Endothelial cell of hepatic sinusoid (primary cell): ENCODE measurements at regions not wholly inside any gene's neighbourhood (a gene's known extent, or its start where the extent isn't known, plus 50 kb on each side); places are given as distances from the start of the nearest gene placed in this dataset.
"Not testable (repeated sequence)": the region's sequence is repeated elsewhere in the genome, so short reads cannot be mapped to it uniquely, and the experiment has no call there.

Experiments
- in situ Hi-C: cut with HindIII; loops from 2 replicates; pipeline ENCODE4 v1.10.0; 2017; ENCODE audit warnings: low sequenced_read_pairs

DNA sequence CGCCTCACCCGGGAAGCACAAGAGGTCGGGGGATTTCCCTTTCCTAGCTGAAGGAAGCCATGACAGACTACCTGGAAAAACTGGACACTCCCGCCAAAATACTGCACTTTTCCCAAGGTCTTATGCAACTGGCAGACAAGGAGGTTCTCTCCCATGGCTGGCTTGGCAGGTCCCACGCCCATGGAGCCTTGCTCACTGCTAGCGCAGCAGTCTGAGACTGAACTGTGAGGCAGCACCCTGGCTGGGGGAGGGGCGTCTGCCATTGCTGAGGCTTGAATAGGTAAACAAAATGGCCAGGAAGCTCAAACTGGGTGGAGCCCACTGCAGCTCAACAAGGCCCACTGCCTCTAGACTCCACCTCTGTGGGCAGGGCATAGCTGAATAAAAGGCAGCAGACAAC lies 92.1 kb downstream of the C4BPA start:
- in situ Hi-C loops, result not testable (repeated sequence)

DNA sequence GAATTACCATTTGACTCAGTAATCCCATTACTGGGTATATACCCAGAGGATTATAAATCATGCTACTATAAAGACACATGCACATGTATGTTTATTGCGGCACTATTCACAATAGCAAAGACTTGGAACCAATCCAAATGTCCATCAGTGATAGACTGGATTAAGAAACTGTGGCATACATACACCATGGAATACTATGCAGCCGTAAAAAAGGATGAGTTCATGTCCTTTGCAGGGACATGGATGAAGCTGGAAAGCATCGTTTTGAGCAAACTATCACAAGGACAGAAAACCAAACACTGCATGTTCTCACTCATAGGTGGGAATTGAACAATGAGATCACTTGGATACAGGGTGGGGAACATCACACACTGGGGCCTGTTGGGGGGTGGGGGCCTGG lies 97.5 kb downstream of the C4BPA start:
- in situ Hi-C loops, result not testable (repeated sequence)

DNA sequence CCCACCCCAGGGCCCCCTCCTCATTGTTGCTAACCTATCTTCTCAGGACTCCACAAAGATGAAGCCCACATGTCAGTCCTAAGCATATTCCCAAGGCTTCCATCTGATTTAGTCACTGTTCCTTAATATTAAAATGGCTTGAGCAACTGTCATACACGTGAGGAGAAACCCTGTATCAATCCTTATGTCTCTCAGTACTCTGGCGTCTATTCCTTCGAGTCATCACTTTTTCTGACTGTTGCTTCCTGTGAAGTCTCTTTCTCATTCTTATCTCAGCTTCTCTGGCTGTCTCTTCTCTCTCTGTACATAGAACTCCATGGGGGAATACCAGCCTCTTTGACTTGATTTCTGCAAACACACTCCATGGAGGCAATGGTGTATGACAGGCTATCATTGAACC lies 98.4 kb downstream of the C4BPA start:
- in situ Hi-C loops, result no loop called here

- in situ Hi-C loops, result no loop called here
Measured at GRCh38 chr1:207203541-207203940, 99.5 kb downstream of the C4BPA start.

DNA sequence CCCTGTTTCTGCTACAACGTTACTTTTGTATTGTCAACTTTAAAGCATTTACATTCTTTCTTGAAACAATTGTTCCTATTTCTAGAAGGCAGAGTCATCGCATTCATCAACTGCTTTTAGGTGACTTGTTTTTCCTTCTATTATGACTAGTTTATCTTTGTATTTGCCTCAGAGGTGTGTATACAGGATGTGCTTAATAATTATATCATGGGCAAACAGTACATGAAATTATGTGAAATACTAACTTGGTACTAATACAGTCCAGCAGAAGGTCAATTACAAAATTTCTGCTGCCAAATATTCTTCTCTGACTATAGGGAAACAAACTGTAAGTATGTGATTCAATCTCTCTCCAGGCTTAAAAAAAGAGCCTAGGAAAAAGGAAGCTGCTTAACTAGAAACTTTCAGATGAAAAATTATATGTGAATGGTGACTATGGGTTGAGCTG lies 101.6 kb downstream of the C4BPA start:
- in situ Hi-C loops, result loop anchor here (5.0 kb wide), 1 partner anchor 102 kb away; no protein-coding TSS in a partner anchor

- in situ Hi-C loops, result loop anchor here (5.0 kb wide), 1 partner anchor 99 kb away; no protein-coding TSS in a partner anchor
Measured at GRCh38 chr1:207208691-207209090, 104.7 kb downstream of the C4BPA start.

- in situ Hi-C loops, result no loop called here
Measured at GRCh38 chr1:207214453-207214852, 107.0 kb upstream of the CD55 start.

GRCh38 chr1:207217778-207218511 lies 103.5 kb upstream of the CD55 start:
- in situ Hi-C loops, result no loop called here

GRCh38 chr1:207218512-207219362 lies 102.7 kb upstream of the CD55 start:
- in situ Hi-C loops, result no loop called here

- in situ Hi-C loops, result no loop called here
Measured at GRCh38 chr1:207219979-207220889, 101.2 kb upstream of the CD55 start.

DNA sequence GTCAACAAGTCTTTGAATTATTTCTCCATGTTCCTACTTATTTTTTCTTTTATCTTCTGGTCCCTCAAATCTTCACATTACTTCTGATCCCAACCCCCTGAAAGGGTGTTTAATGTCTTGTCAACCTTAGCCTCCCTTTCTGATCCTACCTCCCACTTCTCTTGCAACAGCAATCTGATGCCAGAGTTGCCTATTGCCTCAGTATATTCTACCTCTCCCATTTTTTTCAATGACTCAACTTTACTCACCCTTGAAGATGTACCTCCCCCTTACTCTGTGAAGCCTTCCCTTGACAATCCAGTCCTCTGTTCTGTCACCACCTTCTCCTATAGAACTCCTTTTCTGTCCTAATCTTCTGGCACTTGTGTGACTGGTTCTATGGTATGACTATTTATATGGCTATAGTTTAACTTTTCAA lies 99.5 kb upstream of the CD55 start:
- in situ Hi-C loops, result no loop called here

DNA sequence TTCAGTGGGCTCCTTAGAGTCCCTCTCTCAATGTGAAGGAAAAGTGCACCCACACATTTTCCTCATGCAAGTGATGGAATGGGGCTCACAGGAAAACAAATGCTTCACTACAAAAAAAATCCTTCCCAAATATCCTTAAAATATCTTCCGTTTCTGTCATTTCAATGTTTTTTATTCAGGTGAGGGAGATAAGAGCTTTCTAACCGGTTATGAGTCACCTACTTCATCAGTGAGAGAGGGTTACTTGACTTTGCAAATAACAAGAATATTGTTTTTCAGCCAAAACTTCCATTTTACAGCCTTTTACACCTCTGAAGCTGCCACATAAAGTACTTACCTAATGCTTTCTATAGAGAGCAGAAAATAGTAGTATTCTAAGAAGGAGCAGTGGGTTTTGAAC lies 98.3 kb upstream of the CD55 start:
- in situ Hi-C loops, result no loop called here

DNA sequence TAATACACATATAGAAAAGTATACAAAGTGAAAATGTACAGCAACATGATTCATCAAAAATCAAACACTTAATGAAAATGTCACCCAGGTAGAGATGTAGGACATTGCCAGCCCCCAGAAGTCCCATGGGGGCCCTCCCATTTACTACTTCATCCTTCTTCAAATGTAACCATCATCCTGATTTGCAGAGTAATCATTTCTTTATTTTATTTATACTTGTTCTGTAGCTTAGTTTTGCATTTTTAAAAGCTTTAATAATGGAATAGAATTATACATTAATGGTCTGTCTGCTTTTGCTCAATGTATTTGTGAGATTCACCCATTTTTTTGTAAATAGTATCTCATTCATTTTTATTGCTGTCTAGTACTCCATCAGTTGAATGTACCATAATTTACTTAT lies 96.8 kb upstream of the CD55 start:
- in situ Hi-C loops, result loop anchor here (5.0 kb wide), 1 partner anchor 52 kb away; no protein-coding TSS in a partner anchor

DNA sequence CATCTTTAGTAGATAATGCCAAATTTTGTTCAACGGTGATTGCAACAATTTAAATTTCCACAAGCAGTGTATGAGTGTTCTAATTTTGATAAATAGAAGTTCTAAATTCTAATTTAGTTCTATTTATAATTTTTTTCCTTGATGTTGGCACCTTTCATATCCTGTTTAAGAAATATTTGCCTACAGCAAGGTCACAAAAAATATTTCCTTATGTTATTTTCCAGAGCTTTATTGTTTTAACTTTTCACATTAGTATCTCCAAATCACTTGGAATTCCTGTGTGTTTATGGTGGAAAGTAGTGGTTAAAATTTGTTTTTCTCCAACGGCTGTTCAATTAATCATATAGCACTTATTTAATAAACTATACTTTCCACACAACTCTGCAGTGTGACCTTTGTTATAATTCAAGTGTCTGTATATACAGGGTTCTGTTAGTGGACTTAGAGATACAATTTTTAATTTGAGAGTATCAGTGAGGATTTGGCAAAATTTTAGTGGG lies 94.3 kb upstream of the CD55 start:
- in situ Hi-C loops, result loop anchor here (5.0 kb wide), 1 partner anchor 55 kb away; no protein-coding TSS in a partner anchor

DNA sequence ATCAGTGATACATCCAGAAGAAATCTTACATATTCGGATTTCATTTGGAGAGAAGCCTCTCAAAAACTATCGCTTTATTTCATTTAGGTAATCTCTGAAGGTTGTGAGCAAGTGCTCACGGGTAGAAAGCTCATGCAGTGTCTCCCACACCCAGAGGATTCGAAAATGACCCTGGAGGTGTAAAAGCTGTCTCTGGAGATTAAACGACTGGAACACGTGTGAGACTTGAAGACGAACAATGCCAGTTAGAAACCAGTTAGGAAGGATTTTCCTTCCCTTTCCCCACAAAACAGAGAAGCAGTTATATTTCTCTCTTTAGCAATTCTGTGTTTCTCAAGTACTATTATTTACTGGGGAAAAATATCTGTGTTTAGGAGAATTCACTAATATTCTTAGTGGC lies 92.5 kb upstream of the CD55 start:
- in situ Hi-C loops, result loop anchor here (5.0 kb wide), 1 partner anchor 57 kb away; no protein-coding TSS in a partner anchor

- in situ Hi-C loops, result no loop called here
Measured at GRCh38 chr1:207230441-207230840, 91.0 kb upstream of the CD55 start.

DNA sequence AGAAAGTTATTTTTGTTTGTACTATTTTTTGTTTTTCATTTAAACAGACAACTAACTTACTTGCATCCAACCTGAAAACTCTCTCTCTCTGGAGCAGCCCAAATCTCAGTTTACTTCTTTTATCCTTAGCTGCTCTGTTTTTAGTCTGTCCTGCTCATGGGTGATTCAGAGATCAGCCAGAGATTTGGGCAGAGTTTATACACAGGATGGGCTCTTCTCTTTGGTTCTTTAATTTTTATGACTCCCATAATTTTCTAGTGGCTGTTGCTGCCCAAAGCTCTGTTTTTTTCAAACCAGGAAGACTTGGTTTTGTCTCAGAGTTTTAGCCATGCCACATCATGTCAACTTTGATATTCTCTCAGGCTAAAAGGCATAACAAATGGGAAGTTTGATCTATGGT lies 86.8 kb upstream of the CD55 start:
- in situ Hi-C loops, result no loop called here

DNA sequence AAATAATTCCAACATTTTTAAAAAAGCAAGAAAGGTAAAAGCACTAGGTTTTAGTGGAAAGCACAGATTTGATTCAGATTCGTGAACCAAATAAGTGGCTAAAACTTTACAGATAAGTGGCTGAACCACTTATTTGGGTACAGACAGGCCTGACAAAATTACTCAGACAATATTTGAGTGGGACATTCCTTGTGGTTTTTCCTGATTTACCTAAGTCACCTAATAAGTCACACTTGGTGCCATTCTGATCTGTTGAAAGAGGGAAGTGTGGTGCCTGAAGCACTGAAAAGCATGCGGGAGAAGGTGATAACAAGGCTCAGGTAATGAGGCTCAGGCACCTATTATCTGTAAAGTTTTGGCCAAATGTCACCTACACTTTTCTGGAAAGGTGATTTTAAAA lies 81.6 kb upstream of the CD55 start:
- in situ Hi-C loops, result no loop called here

- in situ Hi-C loops, result no loop called here
Measured at GRCh38 chr1:207240325-207241101, 81.0 kb upstream of the CD55 start.
